T-helper 2 cell treated with Interferon-gamma antibody and Interleukin-4, amounts not matched to agents 5 μg/mL and 100 μg/mL, for 36 hours (primary cell): ENCODE measurements at regions not wholly inside any gene's neighbourhood (a gene's known extent, or its start where the extent isn't known, plus 50 kb on each side); places are given as distances from the start of the nearest gene placed in this dataset.

Source experiments
- DNase-seq: peaks from one replicate; pipeline ENCODE4 v3.0.0; 2021; ENCODE audit warnings: low spot score
- H3K27ac Mint-ChIP-seq: one replicate; pipeline ENCODE4 v1.8.0; 2021; ENCODE audit warnings: mild to moderate bottlenecking, mixed read lengths
- H3K27me3 Mint-ChIP-seq: one replicate; pipeline ENCODE4 v1.8.0; 2021; ENCODE audit warnings: low read depth, mixed read lengths
- H3K36me3 Mint-ChIP-seq: one replicate; pipeline ENCODE4 v1.8.0; 2021; ENCODE audit warnings: low read depth, mixed read lengths
- H3K4me1 Mint-ChIP-seq: one replicate; pipeline ENCODE4 v1.8.0; 2021; ENCODE audit warnings: low read depth, mixed read lengths
- H3K4me3 Mint-ChIP-seq: one replicate; pipeline ENCODE4 v1.8.0; 2022; ENCODE audit warnings: mild to moderate bottlenecking, moderate library complexity, mixed read lengths
- H3K9me3 Mint-ChIP-seq: one replicate; pipeline ENCODE4 v1.8.0; 2021; ENCODE audit warnings: mixed read lengths

DNA sequence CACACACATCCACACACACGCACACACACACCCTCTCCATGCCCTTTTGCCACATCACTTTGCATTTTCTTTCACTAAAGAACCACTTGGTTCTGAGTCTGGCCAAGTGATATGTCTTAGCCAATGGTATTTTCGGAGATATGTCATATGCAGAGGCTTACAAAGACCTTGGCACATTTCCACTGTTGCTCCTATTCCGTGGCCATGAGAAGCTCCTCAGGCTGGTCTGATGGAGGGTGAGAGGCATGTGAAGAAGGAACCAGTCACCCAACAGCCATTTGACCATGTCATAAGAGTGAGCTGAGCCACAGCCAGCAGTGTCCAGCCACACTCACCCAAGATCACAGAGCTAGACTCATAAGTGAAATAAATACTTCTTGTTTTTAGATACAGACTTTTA is 212.6 kb upstream of the NAV2 start:
- DNase-seq, result no peak
- no peaks in the 10 kb centered on the region for H3K36me3 Mint-ChIP-seq
- H3K9me3 Mint-ChIP-seq, result no peaks in the 10 kb centered on the region
- no peak overlapping the region for H3K4me3 Mint-ChIP-seq
- H3K4me1 Mint-ChIP-seq, result no peaks in the 10 kb centered on the region
- H3K27me3 Mint-ChIP-seq, result no peaks in the 10 kb centered on the region
- no peak overlapping the region for H3K27ac Mint-ChIP-seq

DNA sequence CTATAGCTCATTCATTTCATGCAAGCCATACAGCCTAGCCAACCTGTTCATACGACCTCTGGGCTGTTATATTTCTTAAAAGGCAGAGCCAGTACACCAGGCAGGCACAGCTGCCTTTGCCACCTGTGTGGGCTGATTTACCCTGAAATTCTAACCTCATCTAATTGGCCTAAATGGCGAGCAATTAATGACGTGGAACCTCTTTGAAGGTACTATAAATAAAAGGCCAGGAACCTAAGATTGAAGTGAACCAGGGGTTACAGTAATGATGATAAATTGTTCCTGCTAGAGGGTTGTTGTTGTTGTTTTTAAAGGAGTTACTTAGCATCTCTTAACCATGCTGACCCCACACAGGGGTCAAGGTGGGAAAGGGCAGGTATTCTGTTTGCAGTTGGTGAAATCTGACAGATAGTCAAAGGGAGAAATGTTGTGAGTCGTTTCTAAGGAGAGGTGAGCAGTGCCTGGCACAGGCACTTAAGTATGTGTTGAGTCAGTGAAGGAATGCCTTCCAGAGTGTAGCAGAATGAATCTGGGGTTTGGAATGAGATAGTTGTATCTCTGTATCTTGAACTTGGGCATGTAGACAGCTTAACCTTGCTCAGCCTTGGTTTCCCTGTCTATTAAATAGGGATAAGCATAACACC is 213.5 kb upstream of the NAV2 start:
- Mint-ChIP-seq H3K9me3 (no peaks in the 10 kb centered on the region), H3K4me1 (no peaks in the 10 kb centered on the region), H3K27me3 (no peaks in the 10 kb centered on the region), H3K36me3 (no peaks in the 10 kb centered on the region), H3K27ac (no peak overlapping the region), H3K4me3 (no peak overlapping the region)
- no peak for DNase-seq

DNA sequence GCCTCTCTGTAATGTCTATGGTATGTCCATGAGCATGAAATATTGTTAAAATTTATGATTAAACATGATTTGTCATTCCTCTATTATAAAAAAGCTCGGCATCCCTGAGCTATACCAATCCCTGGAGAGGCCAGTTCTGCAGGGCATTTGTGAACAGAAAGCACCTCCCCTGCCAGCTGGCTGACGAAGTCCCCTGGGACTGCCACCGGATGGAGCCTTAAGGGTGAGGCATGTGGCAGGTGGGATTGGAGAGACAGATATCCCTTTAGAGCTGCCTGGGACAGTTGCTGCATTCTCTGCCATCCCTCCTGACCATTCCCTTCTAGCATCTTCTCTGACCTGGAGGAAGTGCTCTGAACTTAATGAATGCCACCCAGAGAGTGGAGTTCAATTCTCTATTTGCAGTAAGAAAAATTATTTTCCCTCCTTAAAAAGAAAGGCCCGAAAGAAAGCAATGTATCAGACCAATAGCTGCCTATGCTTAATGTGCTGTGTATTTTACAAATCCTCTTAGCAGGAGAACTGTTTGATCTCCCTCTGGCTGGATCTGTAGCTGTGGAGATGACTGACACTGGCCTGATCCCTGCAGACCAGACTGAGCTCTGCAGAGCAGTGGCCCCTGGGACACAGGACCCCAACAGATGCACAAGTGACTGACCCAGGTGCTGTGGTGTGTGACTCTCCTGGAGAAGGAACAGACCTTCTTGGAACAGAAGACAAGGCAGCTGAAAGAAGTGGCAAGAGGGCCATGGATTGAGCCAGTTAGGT is 219.0 kb upstream of the NAV2 start:
- H3K4me1 Mint-ChIP-seq, result no peaks in the 10 kb centered on the region
- H3K27ac Mint-ChIP-seq, result no peak overlapping the region
- no peaks in the 10 kb centered on the region for H3K36me3 Mint-ChIP-seq
- no peak for DNase-seq
- no peak overlapping the region for H3K4me3 Mint-ChIP-seq
- H3K27me3 Mint-ChIP-seq, result no peaks in the 10 kb centered on the region
- no peaks in the 10 kb centered on the region for H3K9me3 Mint-ChIP-seq

DNA sequence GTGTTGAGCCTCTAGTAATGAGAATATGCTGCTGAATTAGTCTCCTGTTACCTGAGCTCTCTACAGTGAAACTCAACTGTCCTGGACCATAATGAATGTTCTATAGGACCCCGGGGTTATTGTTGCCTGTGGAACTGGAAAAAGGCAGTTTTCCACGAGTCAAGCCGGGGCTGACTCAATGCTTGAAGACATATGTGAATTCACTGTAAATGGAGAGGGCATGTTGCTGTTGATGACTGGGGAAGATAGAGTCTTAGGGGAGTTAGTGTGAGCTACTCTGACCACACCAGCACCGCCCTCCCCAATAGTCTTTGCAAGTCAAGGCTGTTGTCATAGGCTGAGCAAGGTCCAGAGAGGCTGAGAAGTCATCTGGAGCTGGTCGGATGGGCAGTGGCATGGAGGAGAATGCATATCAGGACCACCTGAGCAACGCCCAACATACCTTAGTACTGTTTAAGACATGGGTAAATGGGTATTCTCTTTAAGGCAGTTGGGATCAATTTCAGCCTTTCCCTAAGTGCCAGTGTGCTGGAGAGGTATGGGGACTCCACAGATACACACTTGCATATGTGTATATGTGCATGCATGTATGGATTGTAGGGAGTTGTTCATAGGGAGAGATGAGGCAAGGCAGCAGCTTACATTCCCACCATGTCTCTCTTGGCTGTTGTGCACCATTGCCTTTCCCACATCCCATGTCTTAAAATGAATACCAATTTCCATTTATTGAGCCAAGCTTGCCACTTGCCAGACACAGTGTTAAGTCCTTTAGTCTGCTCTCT is 230.1 kb upstream of the NAV2 start:
- peaks cover 3% of the 10 kb centered on the region for H3K27me3 Mint-ChIP-seq
- no peak overlapping the region for H3K27ac Mint-ChIP-seq
- H3K9me3 Mint-ChIP-seq, result no peaks in the 10 kb centered on the region
- no peak overlapping the region for H3K4me3 Mint-ChIP-seq
- DNase-seq, result no peak
- H3K4me1 Mint-ChIP-seq, result no peaks in the 10 kb centered on the region
- no peaks in the 10 kb centered on the region for H3K36me3 Mint-ChIP-seq

DNA sequence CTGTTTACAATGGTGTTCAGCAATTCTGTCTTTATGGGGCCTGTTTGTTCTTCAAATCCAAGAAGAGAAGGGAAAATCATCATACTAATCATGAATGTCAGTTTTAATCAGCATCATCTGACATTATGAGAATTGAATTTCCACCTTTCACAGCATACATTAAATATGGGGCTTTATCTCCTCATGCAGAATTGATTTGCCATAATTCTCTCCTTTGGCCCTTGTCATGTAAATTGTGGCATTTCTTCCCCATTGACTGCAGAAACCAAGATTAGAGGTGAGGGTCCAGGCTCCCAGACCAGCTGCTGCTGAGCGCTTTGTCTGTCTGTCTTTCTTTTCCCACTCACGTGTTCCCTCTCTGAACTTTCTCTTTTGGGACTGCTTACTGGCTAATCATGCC is 232.1 kb upstream of the NAV2 start:
- DNase-seq, result no peak
- H3K4me1 Mint-ChIP-seq, result no peaks in the 10 kb centered on the region

DNA sequence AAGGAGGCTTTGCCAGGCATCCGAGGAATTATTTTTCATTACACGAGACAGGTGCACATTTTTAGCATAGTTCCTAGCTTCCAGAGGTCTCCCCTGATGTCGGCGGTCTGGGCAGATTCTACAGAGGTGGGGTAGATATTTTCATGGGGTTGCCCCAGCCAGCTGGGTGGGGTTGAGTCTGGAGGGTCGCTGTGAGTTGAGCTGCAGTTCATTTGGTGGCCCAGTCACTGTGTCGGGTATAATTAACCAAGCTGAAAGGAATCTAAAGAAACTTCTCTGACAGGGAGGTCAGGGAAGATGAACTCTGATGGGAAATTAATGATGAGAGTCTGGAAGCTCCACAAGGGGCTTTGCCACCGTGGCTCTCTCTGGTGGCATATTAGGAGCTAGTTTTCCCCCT is 233.7 kb upstream of the NAV2 start:
- no peaks in the 10 kb centered on the region for H3K4me1 Mint-ChIP-seq
- no peak overlapping the region for H3K4me3 Mint-ChIP-seq
- no peaks in the 10 kb centered on the region for H3K9me3 Mint-ChIP-seq
- DNase-seq, result no peak
- H3K36me3 Mint-ChIP-seq, result no peaks in the 10 kb centered on the region
- H3K27ac Mint-ChIP-seq, result no peak overlapping the region
- H3K27me3 Mint-ChIP-seq, result peaks cover 6% of the 10 kb centered on the region

More for the DNA sequence above, 232.1 kb upstream of the NAV2 start:
- no peaks in the 10 kb centered on the region for H3K9me3 Mint-ChIP-seq
- no peak overlapping the region for H3K4me3 Mint-ChIP-seq
- H3K27me3 Mint-ChIP-seq, result peaks cover 3% of the 10 kb centered on the region
- no peaks in the 10 kb centered on the region for H3K36me3 Mint-ChIP-seq
- no peak overlapping the region for H3K27ac Mint-ChIP-seq

DNA sequence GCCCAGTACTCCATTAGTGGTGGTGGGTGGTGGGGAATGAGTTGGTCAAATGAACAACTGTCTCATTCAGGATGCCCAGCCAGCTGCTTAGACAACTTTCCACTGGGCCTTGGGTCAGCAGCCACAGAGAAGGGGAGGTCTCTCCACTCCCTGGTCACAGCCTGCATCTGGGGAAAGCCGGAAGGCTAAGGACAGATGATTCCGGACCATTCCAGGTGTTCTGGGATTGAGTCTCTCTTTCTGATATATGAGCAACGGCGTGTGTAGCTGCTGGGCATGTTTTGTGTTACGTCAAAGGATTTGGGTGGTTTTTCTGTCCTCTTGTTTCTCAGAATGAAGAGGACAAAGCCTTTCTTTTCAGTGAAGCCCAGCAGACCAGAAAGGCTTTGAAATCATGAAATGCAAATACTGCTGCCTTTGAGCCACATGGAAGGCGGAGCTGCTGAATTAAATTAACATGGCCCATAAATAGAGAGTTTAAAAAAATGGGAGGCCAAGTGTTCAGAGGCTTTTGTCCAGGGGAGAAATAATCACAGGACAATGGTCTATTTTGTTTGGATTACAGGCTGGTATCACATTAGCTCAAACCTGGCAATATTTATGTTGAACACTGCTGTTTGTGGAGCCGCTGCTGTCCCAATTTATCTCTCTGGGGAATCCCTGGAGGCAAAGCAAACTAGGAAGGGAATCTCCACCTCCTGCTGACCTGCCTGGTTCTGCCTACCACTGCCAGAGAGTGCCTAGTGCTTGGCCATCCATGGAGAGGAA is 234.4 kb upstream of the E2F8 start:
- Mint-ChIP-seq H3K36me3 (no peaks in the 10 kb centered on the region), H3K4me1 (no peaks in the 10 kb centered on the region), H3K4me3 (no peak overlapping the region), H3K27me3 (peaks cover 6% of the 10 kb centered on the region), H3K27ac (no peak overlapping the region), H3K9me3 (no peaks in the 10 kb centered on the region)
- no peak for DNase-seq

DNA sequence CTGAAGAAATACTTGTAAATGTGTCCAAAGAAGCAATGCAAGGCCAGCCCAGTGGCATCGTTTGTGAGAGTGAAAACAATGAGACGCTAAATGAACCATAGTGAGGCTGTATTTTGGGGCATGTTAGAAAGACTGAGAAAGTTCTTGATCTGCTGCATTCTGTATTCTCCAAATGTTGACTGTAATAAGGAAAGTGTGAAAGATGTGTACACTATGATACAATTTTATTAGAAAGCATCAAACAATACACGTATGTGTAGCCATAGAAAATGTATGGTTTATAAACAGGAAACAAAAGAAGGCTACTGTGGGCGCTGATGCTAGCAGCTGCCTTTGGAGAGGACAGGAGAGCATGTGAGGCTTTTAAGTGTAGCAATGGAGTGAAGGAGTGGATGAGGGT is 233.5 kb upstream of the E2F8 start:
- DNase-seq, result no peak
- H3K27me3 Mint-ChIP-seq, result peaks cover 6% of the 10 kb centered on the region
- no peaks in the 10 kb centered on the region for H3K36me3 Mint-ChIP-seq
- no peaks in the 10 kb centered on the region for H3K9me3 Mint-ChIP-seq
- no peaks in the 10 kb centered on the region for H3K4me1 Mint-ChIP-seq
- H3K4me3 Mint-ChIP-seq, result no peak overlapping the region
- no peak overlapping the region for H3K27ac Mint-ChIP-seq

DNA sequence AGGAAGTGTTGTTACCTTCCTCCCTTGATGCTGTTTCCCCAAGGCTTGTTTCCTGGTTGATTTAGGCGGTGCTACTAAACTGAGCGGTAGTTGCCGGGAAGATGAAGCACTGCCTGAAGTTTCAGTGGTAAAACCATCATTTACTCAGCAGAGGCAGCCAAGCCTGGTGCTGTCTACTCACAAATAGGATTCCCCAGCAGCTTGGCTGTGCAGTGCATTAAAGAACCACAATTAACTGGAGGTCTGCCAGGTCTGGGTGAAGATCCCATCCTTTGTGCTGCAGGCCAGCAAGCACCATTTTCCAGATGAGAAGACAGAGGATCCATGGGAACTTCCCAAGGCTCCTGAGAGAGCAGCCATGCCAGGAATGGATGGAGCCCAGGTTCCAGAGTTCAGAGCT is 231.9 kb upstream of the E2F8 start:
- no peak for DNase-seq
- Mint-ChIP-seq H3K36me3 (no peaks in the 10 kb centered on the region), H3K9me3 (no peaks in the 10 kb centered on the region), H3K4me1 (no peaks in the 10 kb centered on the region), H3K27ac (no peak overlapping the region), H3K4me3 (no peak overlapping the region), H3K27me3 (peaks cover 3% of the 10 kb centered on the region)

DNA sequence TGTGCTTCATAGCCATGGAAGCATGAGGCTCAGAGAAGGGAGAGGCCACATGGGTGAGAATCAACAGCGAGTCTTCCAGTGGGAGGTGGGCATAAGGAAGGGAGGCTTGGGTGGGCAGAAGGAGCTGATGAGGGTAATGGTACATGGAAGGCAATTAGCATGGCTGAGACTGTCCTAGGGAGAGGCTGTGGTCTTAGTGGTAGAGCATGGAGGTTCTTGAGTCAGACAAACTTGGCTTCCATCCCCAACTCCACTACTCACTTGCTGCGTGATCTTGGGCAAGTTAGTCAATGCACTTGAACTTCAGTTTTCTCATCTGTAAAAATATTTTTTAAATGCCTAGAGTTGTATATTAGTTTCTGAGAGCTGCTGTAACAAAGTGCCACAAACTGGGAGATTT is 227.2 kb upstream of the E2F8 start:
- Mint-ChIP-seq H3K4me3 (no peak overlapping the region), H3K27ac (no peak overlapping the region), H3K4me1 (no peaks in the 10 kb centered on the region), H3K27me3 (no peaks in the 10 kb centered on the region), H3K9me3 (no peaks in the 10 kb centered on the region), H3K36me3 (no peaks in the 10 kb centered on the region)
- no peak for DNase-seq

DNA sequence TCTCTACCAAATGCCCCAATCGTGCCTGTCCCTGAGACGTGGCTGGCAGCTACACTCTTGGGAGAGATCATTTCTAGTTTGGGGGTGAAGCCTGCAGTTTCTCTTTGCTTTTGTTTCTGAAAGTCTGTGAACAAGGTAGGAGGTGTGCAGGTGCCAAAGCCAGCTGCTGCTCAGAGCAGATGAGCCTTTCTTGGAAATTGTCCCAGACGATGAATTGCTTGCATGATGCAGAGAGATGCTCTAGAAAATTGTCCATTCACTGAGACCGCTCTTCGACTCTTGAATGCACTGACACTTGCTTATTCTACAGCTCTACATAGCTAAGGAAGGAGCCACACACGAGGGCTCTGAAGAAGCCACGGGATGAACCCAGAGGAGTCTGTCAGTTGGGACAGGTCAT is 225.6 kb upstream of the E2F8 start:
- no peaks in the 10 kb centered on the region for H3K4me1 Mint-ChIP-seq
- no peaks in the 10 kb centered on the region for H3K27me3 Mint-ChIP-seq
- H3K9me3 Mint-ChIP-seq, result no peaks in the 10 kb centered on the region
- no peak overlapping the region for H3K4me3 Mint-ChIP-seq
- H3K27ac Mint-ChIP-seq, result no peak overlapping the region
- no peaks in the 10 kb centered on the region for H3K36me3 Mint-ChIP-seq
- DNase-seq, result no peak

DNA sequence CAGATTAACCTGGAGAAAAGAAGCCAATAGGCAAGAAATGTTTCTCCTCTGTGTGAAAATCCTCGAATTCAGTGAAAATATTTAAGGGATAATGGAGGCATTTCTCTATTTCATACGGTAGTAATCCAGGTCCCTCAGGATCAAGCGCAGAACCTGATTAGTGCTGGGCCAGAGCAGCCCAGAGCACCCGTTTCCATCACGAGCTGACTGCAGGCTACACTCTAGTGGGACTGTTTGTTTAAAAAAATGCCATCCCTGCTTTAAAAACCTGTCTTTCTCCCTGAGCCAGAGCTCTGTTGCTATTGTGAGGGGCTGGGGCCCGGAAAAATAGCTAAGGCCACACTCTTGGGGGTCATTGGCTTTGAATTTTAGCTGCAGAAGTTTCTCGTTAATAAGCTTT is 223.2 kb upstream of the E2F8 start:
- H3K27me3 Mint-ChIP-seq, result no peaks in the 10 kb centered on the region
- no peak for DNase-seq
- H3K4me1 Mint-ChIP-seq, result no peaks in the 10 kb centered on the region
- no peaks in the 10 kb centered on the region for H3K36me3 Mint-ChIP-seq
- H3K9me3 Mint-ChIP-seq, result no peaks in the 10 kb centered on the region
- H3K27ac Mint-ChIP-seq, result no peak overlapping the region
- no peak overlapping the region for H3K4me3 Mint-ChIP-seq

DNA sequence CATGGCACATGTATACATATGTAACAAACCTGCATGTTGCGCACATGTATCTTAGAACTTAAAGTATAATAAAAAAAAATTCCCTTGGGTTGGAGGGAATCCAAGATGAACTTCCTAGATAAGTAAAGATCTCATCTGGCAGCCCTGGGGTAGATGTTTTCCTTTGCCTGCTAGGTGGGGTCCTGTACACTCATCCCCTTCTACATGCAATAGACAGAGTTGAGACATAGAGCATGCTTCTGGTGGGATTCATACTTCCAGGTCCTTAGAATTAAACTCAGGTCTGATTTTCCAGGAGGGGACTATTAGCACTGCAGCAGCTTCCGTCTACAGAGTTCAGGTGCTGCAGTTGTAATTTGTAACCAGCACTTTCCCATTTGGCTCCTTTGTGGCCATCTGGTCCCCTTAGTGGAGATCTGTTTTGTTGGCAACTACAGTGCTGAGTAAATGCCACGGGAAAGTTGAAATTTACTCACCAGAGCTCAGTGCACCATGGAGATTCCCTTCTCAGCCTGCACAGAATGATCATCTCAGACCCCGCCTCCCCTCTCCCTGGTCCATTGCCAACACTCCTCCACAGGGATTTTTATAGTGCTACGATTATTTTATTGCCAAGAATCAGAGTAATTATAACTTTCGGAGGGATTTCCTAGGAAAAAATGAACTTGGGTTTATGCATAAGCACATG is 220.1 kb upstream of the E2F8 start:
- no peak for DNase-seq
- Mint-ChIP-seq H3K4me1 (no peaks in the 10 kb centered on the region), H3K36me3 (no peaks in the 10 kb centered on the region), H3K4me3 (no peak overlapping the region), H3K27ac (no peak overlapping the region), H3K27me3 (no peaks in the 10 kb centered on the region), H3K9me3 (no peaks in the 10 kb centered on the region)
